Keratinocyte (primary cell): ENCODE measurements at regions not wholly inside any gene's neighbourhood (a gene's known extent, or its start where the extent isn't known, plus 50 kb on each side); places are given as distances from the start of the nearest gene placed in this dataset.

Experiments used
- DNase-seq: peaks from one replicate; pipeline ENCODE4 v3.0.0-alpha.2; 2011; ENCODE audit warnings: low read depth, missing footprints, low spot score
- FAIRE-seq: peaks from 2 replicates; lab custom pipeline; 2011; peaks lifted over from hg19 to GRCh38; lab: Jason Lieb, UNC
- H2AFZ ChIP-seq: 2 replicates; pipeline ENCODE4 v1.6.0; 2012; ENCODE audit warnings: low read length, control low read depth, inconsistent platforms; ENCODE audit not compliant: control insufficient read depth
- H3K27ac ChIP-seq: 2 replicates; pipeline ENCODE4 v1.5.1; 2011; ENCODE audit warnings: low read length; ENCODE audit not compliant: control insufficient read depth, insufficient read depth
- H3K27me3 ChIP-seq: 3 replicates; pipeline ENCODE4 v1.6.0; 2011; ENCODE audit warnings: low read length; ENCODE audit not compliant: control insufficient read depth, insufficient read depth; ENCODE audit errors: extremely low read depth
- H3K36me3 ChIP-seq, 2 experiments: 2 replicates in 1 of 2; 3 replicates in 1 of 2; pipeline ENCODE4 v1.5.1; 2011; ENCODE audit warnings: low read length in 2 of 2, mild to moderate bottlenecking in 1 of 2; ENCODE audit not compliant: control insufficient read depth in 2 of 2, insufficient read depth in 2 of 2; ENCODE audit errors: extremely low read depth in 1 of 2
- H3K4me1 ChIP-seq: 3 replicates; pipeline ENCODE4 v1.5.1; 2011; ENCODE audit warnings: low read length; ENCODE audit not compliant: control insufficient read depth, insufficient read depth; ENCODE audit errors: extremely low read depth
- H3K4me2 ChIP-seq: 3 replicates; pipeline ENCODE4 v1.6.0; 2011; ENCODE audit warnings: low read depth, low read length; ENCODE audit not compliant: control insufficient read depth, insufficient read depth; ENCODE audit errors: extremely low read depth
- H3K4me3 ChIP-seq, 3 experiments: fragments of 200-600 bp in 1 of 3; sonication (generic) in 1 of 3; 2 replicates in 2 of 3; 3 replicates in 1 of 3; pipeline ENCODE4 v1.5.1; 2011 to 2016; ENCODE audit warnings: low read length in 3 of 3, mild to moderate bottlenecking in 3 of 3, control low read depth in 2 of 3, inconsistent platforms in 1 of 3, low read depth in 1 of 3, mixed read lengths in 1 of 3, mixed run types in 1 of 3, moderate library complexity in 1 of 3; ENCODE audit not compliant: control insufficient read depth in 2 of 3, insufficient read depth in 2 of 3; ENCODE audit errors: extremely low read depth in 1 of 3
- H3K79me2 ChIP-seq: 2 replicates; pipeline ENCODE4 v1.6.0; 2012; ENCODE audit warnings: low read length; ENCODE audit not compliant: control insufficient read depth, insufficient read depth
- H3K9ac ChIP-seq: 3 replicates; pipeline ENCODE4 v1.6.0; 2011; ENCODE audit warnings: low read length; ENCODE audit not compliant: control insufficient read depth, insufficient read depth; ENCODE audit errors: extremely low read depth
- H3K9me1 ChIP-seq: 3 replicates; pipeline ENCODE4 v1.6.0; 2011; ENCODE audit warnings: low read length; ENCODE audit not compliant: control insufficient read depth, insufficient read depth; ENCODE audit errors: extremely low read depth
- H3K9me3 ChIP-seq: 2 replicates; pipeline ENCODE4 v1.5.1; 2012; ENCODE audit warnings: low read depth, low read length; ENCODE audit not compliant: control insufficient read depth
- H4K20me1 ChIP-seq: 3 replicates; pipeline ENCODE4 v1.6.0; 2011; ENCODE audit warnings: low read length; ENCODE audit not compliant: control insufficient read depth, insufficient read depth; ENCODE audit errors: extremely low read depth
- CTCF ChIP-seq, 3 experiments: IDR thresholded peaks in 1 of 3; conservative IDR thresholded peaks in 1 of 3; optimal IDR thresholded peaks in 1 of 3; 2 replicates in 2 of 3; 3 replicates in 1 of 3; pipeline versions ENCODE3 to v1.5.1; 2011; ENCODE audit warnings: low read length in 3 of 3, mild to moderate bottlenecking in 3 of 3, moderate library complexity in 2 of 3, control low read depth in 1 of 3, inconsistent platforms in 1 of 3; ENCODE audit not compliant: insufficient read depth in 2 of 3; ENCODE audit errors: extremely low read depth in 1 of 3
- EZH2 ChIP-seq: IDR thresholded peaks from one replicate; pipeline ENCODE4 v1.6.1; 2012; ENCODE audit warnings: inconsistent platforms, mild to moderate bottlenecking, low read length, moderate library complexity
- dilution Hi-C: fragments of 300-500 bp; cut with MboI; formaldehyde crosslinking; loops from one replicate; pipeline ENCODE4 v1.7.0; 2020; ENCODE audit warnings: low sequenced_read_pairs; ENCODE audit not compliant: extremely low pct_ligation_motif_present

DNA sequence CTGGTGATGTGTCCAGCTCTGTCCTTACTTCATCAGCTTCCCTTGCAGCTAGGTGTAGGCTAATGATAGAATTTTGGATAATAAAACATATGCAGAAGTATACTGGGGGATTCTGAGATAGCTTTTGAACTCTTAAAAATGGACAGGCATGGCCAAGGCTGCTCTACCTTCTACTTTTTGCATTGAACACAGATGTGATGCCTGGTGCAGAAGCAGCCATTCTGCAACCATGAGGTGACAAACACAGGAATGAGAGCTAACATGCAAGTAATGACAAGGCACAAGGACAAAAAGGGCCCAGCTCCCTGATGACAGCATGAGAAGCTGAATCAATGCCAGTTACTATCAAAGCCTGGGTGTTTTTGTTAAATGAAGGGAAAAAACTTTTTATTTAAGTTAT lies 686.5 kb upstream of the AUTS2 start:
- FAIRE-seq (no peak), DNase-seq (no peak)
- H3K27ac ChIP-seq: no peak overlapping the region
- H3K9ac ChIP-seq: no peak overlapping the region
- no peak for TF ChIP-seq EZH2
- no peak for TF ChIP-seq CTCF (optimal IDR thresholded peaks at IDR 0.05 in 1 of 3, IDR thresholded peaks at IDR 0.05 in 1 of 3, conservative IDR thresholded peaks at IDR 0.05 in 1 of 3; ENCODE audit: extremely low read depth in 1 of 3, insufficient read depth in 2 of 3, low read length in 3 of 3)
- no peaks in the 10 kb centered on the region for H3K9me1 ChIP-seq
- H3K79me2 ChIP-seq: no peaks in the 10 kb centered on the region
- dilution Hi-C loops: no loop called here
- H3K9me3 ChIP-seq: no peaks in the 10 kb centered on the region
- H3K27me3 ChIP-seq: no peaks in the 10 kb centered on the region
- no peak overlapping the region for H3K4me2 ChIP-seq
- no peak overlapping the region for H3K4me3 ChIP-seq
- no peaks in the 10 kb centered on the region for H3K36me3 ChIP-seq
- no peaks in the 10 kb centered on the region for H4K20me1 ChIP-seq
- H3K4me1 ChIP-seq: no peaks in the 10 kb centered on the region
- H2AFZ ChIP-seq: no peak overlapping the region

DNA sequence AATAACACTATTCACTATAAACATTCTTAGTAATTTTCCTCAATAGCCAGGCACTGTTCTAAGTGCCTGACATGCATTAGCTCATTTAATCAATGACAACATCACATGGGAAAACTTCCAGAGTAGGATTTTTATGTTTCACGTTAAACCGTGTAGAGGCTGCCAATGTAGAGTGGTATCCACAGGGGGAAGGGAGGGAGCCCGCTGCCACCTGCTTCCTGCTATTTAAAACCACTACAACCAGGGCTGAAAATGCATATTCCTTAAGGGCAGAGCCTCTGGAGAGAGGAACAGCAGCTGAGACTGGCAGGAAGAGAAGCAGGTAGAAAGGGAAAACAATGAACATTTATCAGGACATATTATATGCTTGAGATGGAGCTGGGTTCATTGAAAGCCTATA lies 684.3 kb upstream of the AUTS2 start:
- H3K9me1 ChIP-seq: no peaks in the 10 kb centered on the region
- FAIRE-seq (no peak), DNase-seq (no peak)
- H3K9ac ChIP-seq: no peak overlapping the region
- no peak overlapping the region for H3K27ac ChIP-seq
- H3K4me1 ChIP-seq: no peaks in the 10 kb centered on the region
- dilution Hi-C loops: no loop called here
- H3K79me2 ChIP-seq: no peaks in the 10 kb centered on the region
- H3K4me2 ChIP-seq: no peak overlapping the region
- H3K9me3 ChIP-seq: peaks cover 2% of the 10 kb centered on the region
- no peaks in the 10 kb centered on the region for H4K20me1 ChIP-seq
- no peak overlapping the region for H3K4me3 ChIP-seq
- TF ChIP-seq EZH2 (no peak), CTCF (optimal IDR thresholded peaks at IDR 0.05 in 1 of 3, IDR thresholded peaks at IDR 0.05 in 1 of 3, conservative IDR thresholded peaks at IDR 0.05 in 1 of 3; ENCODE audit: extremely low read depth in 1 of 3, insufficient read depth in 2 of 3, low read length in 3 of 3) (no peak)
- no peaks in the 10 kb centered on the region for H3K36me3 ChIP-seq
- no peak overlapping the region for H2AFZ ChIP-seq
- H3K27me3 ChIP-seq: no peaks in the 10 kb centered on the region
